ENCODE measurements at regions not wholly inside any gene's neighbourhood (a gene's known extent, or its start where the extent isn't known, plus 50 kb on each side); places are given as distances from the start of the nearest gene placed in this dataset.

DNA sequence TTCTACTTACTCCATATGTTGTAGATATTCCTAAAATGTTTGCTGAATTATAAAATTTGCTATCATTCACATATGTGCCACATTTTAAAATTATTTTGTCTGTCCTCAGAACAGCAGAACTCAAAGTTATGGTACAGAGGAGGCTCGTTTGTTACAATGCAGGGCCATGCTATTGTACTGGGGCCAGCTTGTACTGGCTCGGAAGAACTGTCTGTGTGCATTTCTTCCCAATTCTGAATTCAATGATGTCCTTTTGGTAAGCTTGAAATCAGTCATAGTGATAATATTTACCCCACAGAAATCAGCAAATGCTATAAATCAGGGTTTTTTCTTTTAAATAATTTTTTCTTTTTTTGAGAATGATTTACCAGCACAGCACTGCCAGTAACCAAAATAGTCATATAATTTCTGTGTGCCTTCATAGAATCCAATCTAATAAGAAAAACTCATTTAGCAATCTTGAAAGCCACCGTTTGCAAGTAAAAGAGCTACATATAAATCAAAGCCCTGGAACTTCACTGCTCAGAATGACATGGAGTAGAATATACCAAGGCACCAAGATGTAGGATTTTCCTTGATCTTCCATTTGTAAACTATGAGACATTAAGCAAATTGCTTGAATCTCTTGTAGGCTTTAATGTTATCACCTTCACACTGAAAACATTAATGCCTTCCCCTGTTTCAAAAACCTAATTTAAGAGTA lies 90.7 kb upstream of the EPHA4 start:
- H3K4me3 Mint-ChIP-seq: no peak overlapping the region
- no peak for ATAC-seq
- no peak overlapping the region for H3K27ac Mint-ChIP-seq
- no peaks in the 10 kb centered on the region for H3K27me3 Mint-ChIP-seq
- no peak for DNase-seq
- H3K4me1 Mint-ChIP-seq: no peaks in the 10 kb centered on the region
- H3K9me3 Mint-ChIP-seq: peaks cover 7 to 13% of the 10 kb centered on the region in 2 donors

DNA sequence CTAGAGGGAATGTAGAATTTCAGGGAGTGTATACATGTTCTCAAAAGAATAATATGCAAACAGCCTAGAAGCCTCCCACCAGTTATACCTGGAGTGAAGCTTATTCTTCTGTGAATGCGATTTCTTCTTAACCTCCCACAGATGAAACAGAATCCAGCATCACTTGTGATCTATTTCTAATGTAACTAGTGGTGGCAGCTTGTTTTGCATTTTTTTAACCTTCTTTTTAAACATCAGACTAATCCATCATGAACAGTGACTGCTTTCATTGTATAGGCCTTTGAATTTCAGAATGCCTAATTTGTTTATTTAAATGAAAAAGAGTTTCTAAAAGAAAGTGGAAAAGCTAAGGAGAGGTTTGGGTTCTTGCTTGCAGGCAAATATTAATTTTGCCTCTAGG lies 85.7 kb upstream of the EPHA4 start:
- no peak for ATAC-seq
- no peak overlapping the region for H3K4me3 Mint-ChIP-seq
- H3K27me3 Mint-ChIP-seq: no peaks in the 10 kb centered on the region
- peaks cover 0 to 13% of the 10 kb centered on the region in 2 donors for H3K9me3 Mint-ChIP-seq
- DNase-seq: no peak
- H3K27ac Mint-ChIP-seq: no peak overlapping the region
- no peaks in the 10 kb centered on the region for H3K4me1 Mint-ChIP-seq

DNA sequence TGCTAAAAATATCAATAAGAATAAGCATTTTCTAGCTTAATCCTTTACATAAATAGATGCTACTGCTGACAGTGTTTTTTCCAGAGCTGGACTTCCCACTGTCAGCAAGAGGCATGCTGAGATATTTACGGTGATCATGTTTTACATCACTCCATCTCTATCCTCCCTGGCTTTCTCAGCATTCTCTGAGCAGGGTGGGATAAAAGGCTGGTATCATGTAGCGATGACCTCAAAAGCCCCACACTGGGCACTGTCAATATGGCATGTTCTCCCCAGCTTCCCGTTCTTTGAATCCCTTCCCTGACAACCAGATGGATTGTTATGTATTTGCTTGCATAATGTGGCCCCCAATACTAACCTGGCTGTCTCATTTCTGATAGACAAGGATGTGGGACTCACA lies 83.2 kb upstream of the EPHA4 start:
- Mint-ChIP-seq H3K4me1 (no peaks in the 10 kb centered on the region), H3K9me3 (peaks cover 0 to 7% of the 10 kb centered on the region in 2 donors), H3K27me3 (no peaks in the 10 kb centered on the region), H3K27ac (no peak overlapping the region), H3K4me3 (no peak overlapping the region)
- no peak for DNase-seq
- no peak for ATAC-seq

DNA sequence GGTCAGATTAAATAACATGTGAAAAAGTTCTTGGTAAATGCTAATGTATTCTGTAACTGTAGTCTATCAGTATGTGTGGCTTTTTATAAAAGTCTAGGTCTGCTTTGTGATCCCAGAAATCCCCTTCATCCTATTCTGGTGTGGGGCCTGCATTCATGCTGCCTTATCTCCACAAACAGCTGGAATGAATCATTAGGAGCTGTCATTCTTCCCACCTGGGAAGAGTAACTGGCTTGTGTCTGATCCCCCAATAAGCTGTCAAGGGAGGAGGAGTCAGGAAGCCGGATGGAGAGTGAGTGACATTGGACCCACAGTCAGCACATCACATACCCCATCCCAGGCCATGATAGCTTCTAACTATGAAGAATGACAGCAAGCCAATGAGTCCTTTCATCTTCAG lies 81.1 kb upstream of the EPHA4 start:
- no peak overlapping the region for H3K4me3 Mint-ChIP-seq
- DNase-seq (no peak), ATAC-seq (no peak)
- H3K27me3 Mint-ChIP-seq: no peaks in the 10 kb centered on the region
- no peaks in the 10 kb centered on the region for H3K9me3 Mint-ChIP-seq
- no peak overlapping the region for H3K27ac Mint-ChIP-seq
- H3K4me1 Mint-ChIP-seq: no peaks in the 10 kb centered on the region

DNA sequence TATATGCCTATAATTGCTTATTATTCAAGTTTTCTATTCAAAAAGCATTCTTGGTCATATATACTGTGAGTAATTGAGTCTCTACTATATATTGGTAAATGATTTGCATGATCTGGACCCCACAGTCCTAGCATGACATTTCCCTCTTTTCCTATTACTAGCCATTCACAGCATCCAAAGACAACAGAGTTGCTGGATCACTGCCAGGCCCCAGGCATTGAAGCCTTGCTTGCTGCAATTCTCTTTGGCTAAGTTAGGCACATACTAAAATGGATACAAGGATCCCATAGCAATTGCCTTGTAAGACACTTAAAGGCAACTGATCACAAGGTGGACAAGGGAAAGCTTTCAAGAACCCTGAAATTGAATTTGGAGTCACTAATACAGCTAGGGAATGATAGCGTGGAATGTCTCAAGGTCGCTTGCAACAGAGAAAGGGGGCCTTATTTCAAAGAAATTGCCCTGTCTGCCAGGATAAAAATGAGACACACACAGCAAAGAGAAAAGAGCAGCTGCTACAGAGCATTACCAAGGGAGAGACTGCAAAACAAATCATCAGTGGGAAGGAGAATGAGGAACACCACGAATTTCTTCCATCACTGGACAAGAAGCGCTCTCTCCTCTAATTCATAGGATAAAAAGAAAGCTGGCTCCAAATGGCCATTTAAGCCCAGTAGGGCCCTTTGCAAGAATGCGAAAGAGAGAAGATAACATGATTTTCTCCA lies 77.1 kb upstream of the EPHA4 start:
- ATAC-seq (no peak), DNase-seq (no peak)
- H3K27ac Mint-ChIP-seq: no peak overlapping the region
- no peaks in the 10 kb centered on the region for H3K9me3 Mint-ChIP-seq
- no peak overlapping the region for H3K4me3 Mint-ChIP-seq
- H3K4me1 Mint-ChIP-seq: no peaks in the 10 kb centered on the region
- H3K27me3 Mint-ChIP-seq: no peaks in the 10 kb centered on the region

DNA sequence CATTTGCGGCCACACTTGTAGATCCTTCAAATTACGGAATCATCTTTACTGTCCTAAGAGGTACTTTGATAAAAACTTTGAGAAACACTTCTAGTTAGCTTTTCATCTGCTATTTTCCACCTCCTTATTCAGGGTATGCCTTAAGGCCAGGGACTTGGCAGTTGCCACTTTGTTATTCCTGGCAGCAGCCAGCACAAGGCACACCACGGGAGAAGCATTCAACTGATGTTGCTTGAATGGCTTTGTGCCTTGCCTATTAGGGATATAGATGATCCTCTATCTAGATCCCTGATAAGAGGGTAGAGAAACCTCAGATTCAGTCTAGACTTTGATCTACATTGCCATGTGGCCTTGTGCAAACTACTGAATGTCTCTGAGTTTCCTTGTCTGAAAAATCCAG lies 70.3 kb upstream of the EPHA4 start:
- no peak for DNase-seq

DNA sequence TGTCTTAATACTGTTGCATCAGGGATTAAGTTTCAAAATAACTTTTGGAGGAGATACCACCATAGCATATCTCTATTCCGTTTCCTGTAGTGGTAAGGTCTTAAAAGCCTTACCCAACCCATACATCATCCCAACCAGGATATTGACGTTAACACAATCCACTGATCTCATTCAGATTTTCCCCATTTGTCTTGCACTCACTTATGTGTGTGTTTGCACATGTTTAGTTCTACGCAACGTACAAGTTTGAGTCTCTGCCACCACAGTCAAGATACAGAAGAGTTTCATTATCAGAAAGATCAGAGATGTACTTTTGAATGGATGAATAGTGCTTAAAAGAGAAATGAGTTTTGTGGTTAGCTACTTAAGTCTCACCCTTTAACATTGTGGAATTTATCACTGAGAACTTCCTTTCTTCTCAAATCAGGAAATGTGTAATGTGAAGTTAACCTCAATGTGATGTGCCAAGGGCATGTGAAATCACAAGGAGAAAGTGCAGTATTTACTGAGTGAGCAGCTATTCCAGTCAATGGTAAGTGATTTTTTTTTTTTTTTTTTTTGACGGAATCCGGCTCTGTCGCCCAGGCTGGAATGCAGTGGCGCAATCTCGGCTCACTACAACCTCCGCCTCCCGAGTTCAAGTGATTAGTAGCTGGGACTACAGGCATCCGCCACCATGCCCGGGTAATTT lies 69.2 kb upstream of the EPHA4 start:
- no peaks in the 10 kb centered on the region for H3K4me1 Mint-ChIP-seq
- ATAC-seq: peak; percentile 56

More for the DNA sequence above, 70.3 kb upstream of the EPHA4 start:
- ATAC-seq: no peak
- Mint-ChIP-seq H3K27ac (no peak overlapping the region), H3K4me1 (no peaks in the 10 kb centered on the region), H3K27me3 (no peaks in the 10 kb centered on the region), H3K4me3 (no peak overlapping the region), H3K9me3 (peaks cover 7 to 12% of the 10 kb centered on the region in 2 donors)

DNA sequence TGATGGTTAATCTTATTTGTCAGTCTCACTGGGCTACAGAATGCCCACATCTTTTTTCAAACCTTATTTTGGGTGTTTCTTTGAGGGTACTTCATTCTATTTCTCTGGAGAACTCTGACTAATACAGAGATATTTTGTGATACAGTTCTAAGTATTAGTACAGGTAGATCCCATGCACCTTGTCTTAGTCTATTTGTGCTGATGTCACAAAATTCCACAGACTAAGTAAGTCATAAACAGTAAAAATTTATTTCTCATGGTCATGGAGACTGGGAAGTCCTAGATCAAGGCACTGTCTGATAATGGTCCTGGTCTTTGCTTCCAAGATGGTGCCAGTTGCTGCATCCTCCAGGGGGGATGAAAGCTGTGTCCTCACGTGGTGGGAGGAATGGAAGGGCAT lies 68.6 kb upstream of the EPHA4 start:
- DNase-seq (no peak), ATAC-seq (no peak)
- no peak overlapping the region for H3K4me3 Mint-ChIP-seq
- peaks cover 7 to 12% of the 10 kb centered on the region in 2 donors for H3K9me3 Mint-ChIP-seq
- H3K4me1 Mint-ChIP-seq: no peaks in the 10 kb centered on the region
- no peaks in the 10 kb centered on the region for H3K27me3 Mint-ChIP-seq
- H3K27ac Mint-ChIP-seq: no peak overlapping the region

More for the DNA sequence above, 69.2 kb upstream of the EPHA4 start:
- DNase-seq: no peak
- Mint-ChIP-seq H3K27ac (no peak overlapping the region), H3K9me3 (peaks cover 7 to 12% of the 10 kb centered on the region in 2 donors), H3K27me3 (no peaks in the 10 kb centered on the region), H3K4me3 (no peak overlapping the region)

DNA sequence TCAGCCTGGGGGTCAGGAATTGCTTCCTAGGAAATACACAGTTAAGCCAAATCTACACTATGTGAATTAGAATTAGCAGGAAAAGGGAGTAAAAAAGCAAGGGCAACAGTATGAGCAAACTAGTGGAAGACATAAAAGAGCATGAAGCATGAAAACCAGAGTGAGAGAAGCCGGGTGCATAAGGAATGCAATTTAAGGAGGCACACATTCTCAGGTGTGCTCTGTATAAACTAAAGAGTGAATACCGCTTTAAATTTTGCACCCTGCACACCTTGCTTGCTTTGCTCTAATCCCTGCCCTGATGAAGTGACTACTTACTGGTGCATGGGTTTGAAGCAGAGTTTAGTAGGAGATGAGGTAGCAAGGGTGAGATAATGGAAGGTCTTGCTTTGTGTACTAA lies 65.7 kb upstream of the EPHA4 start:
- ATAC-seq (no peak), DNase-seq (no peak)
- Mint-ChIP-seq H3K27ac (no peak overlapping the region), H3K27me3 (no peaks in the 10 kb centered on the region), H3K4me3 (no peak overlapping the region), H3K9me3 (peaks cover 7 to 12% of the 10 kb centered on the region in 2 donors), H3K4me1 (no peaks in the 10 kb centered on the region)

DNA sequence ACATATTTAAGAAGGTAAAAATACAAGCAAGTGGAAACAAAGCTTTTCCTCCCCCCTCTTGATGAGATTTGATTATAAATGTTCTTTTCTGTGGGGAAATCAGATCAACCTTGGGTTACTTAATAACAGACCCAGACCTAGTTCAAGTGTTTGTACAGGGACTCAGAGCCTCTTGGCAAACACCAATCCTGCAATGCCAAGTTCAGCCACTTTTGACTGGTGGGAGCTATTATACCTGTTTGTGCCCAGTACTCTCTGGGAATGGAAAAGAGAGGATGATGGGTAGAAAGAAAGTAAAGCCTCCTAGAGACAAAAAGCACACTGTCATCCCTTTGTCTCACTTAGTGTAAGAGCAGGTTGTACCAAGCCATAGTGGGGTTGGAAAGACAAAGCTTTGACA lies 63.8 kb upstream of the EPHA4 start:
- DNase-seq: no peak
- ATAC-seq: no peak
- H3K27ac Mint-ChIP-seq: no peak overlapping the region
- no peaks in the 10 kb centered on the region for H3K27me3 Mint-ChIP-seq
- H3K4me3 Mint-ChIP-seq: no peak overlapping the region
- H3K4me1 Mint-ChIP-seq: no peaks in the 10 kb centered on the region
- peaks cover 1 to 7% of the 10 kb centered on the region in 2 donors for H3K9me3 Mint-ChIP-seq

DNA sequence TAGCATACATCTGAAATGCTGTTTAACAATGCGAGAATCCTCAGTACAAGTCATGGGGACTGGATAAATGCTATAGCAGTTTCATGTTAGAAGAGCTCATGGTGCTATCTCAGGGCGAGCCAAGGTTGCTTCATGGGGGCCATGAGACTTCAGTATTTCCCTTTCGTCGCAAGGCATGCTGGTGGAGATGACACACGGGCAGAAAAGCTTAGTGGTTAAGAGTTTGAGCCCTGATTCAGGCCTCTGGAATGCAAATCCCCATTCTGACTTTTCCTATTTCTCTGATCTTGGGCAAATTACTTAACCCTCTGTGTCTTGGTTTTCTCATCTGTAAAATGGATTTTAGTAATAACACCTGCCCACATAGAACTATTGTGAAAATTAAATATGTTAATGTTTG lies 57.4 kb upstream of the EPHA4 start:
- Mint-ChIP-seq H3K27ac (no peak overlapping the region), H3K4me1 (no peaks in the 10 kb centered on the region), H3K27me3 (no peaks in the 10 kb centered on the region), H3K4me3 (no peak overlapping the region), H3K9me3 (no peaks in the 10 kb centered on the region)
- DNase-seq: no peak
- ATAC-seq: no peak

DNA sequence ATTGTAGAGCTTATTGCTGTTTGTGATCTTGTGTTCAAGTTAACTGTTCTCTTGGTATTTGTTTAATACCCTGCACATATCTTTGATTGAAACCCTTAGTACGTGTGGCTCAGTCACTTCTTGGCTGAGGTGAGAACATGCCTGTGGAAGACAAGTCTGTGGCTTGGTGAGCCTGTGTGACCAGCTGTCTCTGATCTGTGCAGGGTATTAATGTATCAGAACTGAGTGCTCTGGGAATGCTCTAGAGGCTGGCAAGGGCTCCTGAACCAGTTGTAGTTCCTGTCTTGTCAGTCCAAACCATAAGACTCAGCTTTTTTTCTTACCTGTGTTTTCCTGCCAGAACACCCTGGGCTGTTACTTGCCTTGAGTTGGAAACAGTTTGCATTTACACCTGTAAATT lies 52.4 kb upstream of the EPHA4 start:
- no peaks in the 10 kb centered on the region for H3K4me1 Mint-ChIP-seq

More for the DNA sequence above, 52.4 kb upstream of the EPHA4 start:
- DNase-seq: no peak
- ATAC-seq: no peak
- no peak overlapping the region for H3K4me3 Mint-ChIP-seq
- no peaks in the 10 kb centered on the region for H3K27me3 Mint-ChIP-seq
- no peaks in the 10 kb centered on the region for H3K9me3 Mint-ChIP-seq
- no peak overlapping the region for H3K27ac Mint-ChIP-seq

Data from stimulated activated naive CD8-positive, alpha-beta T cell treated with anti-CD3 and anti-CD28 coated beads, Interleukin-15, amount 100 ng/mL, for 72 hours (primary cell).